ENCODE measurements at regions not wholly inside any gene's neighbourhood (a gene's known extent, or its start where the extent isn't known, plus 50 kb on each side); places are given as distances from the start of the nearest gene placed in this dataset.

GRCh38 chr11:79579063-79579462, 138.2 kb upstream of the TENM4 start:
- no peak for TF ChIP-seq CTCF (IDR thresholded peaks at IDR 0.05)
- TF ChIP-seq EZH2 (IDR thresholded peaks at IDR 0.05), result no peak
- no peak for TF ChIP-seq EZH2phosphoT487 (IDR thresholded peaks at IDR 0.05)

Data from neural progenitor cell (in vitro differentiated cells).